ENCODE measurements at regions not wholly inside any gene's neighbourhood (a gene's known extent, or its start where the extent isn't known, plus 50 kb on each side); places are given as distances from the start of the nearest gene placed in this dataset.

DNA sequence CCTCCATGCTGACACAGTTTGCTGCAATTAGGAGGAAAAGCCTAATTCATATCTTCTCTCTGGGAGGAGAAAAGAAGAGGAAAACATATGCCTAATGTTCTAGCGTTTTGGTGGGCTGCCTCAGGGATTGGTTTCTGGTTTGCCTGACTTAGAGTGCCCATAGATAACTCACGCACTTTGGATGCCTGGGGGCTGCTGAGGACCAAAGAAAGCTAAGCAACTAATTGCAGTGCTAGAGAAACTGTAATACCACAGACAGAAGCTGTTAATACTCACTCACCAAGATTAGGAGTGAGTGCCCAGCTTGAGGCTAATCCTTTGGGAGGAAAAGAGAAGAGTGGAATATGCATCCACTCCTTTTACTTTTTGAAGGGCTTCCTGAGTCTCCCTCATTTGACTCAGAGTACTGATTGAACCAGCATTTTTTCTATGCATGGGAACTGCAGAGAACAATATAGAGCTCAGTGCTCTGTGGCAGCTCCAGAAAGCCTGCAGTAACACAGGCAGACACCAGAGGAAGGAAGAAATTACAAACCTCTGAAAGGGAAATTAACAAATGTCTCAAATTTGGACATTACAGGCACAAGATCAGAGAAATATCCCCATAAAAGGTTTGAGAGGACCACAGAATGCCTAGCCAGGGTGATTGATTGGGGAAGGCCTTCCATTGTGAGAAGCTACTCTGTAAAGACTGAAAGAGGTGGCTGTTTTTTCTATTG lies 666.4 kb downstream of the OLFM4 start:
- no peaks in the 10 kb centered on the region for H3K4me1 ChIP-seq (ENCODE audit: insufficient read depth, low read length, poor library complexity, severe bottlenecking)
- H3K36me3 ChIP-seq (ENCODE audit: insufficient read depth, low read length, poor library complexity, severe bottlenecking), result no peaks in the 10 kb centered on the region
- ChIA-PET CTCF (no interaction called here), POLR2A (ENCODE audit: low non-redundant PET) (no interaction called here)
- TF ChIP-seq, protein P1, sequence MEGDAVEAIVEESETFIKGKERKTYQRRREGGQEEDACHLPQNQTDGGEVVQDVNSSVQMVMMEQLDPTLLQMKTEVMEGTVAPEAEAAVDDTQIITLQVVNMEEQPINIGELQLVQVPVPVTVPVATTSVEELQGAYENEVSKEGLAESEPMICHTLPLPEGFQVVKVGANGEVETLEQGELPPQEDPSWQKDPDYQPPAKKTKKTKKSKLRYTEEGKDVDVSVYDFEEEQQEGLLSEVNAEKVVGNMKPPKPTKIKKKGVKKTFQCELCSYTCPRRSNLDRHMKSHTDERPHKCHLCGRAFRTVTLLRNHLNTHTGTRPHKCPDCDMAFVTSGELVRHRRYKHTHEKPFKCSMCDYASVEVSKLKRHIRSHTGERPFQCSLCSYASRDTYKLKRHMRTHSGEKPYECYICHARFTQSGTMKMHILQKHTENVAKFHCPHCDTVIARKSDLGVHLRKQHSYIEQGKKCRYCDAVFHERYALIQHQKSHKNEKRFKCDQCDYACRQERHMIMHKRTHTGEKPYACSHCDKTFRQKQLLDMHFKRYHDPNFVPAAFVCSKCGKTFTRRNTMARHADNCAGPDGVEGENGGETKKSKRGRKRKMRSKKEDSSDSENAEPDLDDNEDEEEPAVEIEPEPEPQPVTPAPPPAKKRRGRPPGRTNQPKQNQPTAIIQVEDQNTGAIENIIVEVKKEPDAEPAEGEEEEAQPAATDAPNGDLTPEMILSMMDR (conservative IDR thresholded peaks at IDR 0.05; ENCODE audit: low read depth, low read length), result no peak
- TF ChIP-seq EZH2 (IDR thresholded peaks at IDR 0.05; ENCODE audit: borderline replicate concordance, low read depth, low read length, poor library complexity, severe bottlenecking), result no peak
- H3K4me3 ChIP-seq (ENCODE audit: low read depth, low read length, poor library complexity, severe bottlenecking), result no peak overlapping the region
- no peak overlapping the region for H3K27ac ChIP-seq (ENCODE audit: low read depth, low read length, poor library complexity, severe bottlenecking)
- BruUV-seq (replicated peaks), result no TSS peak
- no peaks in the 10 kb centered on the region for H3K27me3 ChIP-seq (replicated peaks; ENCODE audit: insufficient read depth, low read depth, low read length, poor library complexity)
- DNase-seq (ENCODE audit: low spot score), result no peak
- intact Hi-C loops (cut with micrococcal nuclease; ENCODE audit: unreplicated experiment), result no loop called here
- H3K9me3 ChIP-seq (ENCODE audit: low read depth, low read length, poor library complexity, severe bottlenecking), result no peaks in the 10 kb centered on the region

DNA sequence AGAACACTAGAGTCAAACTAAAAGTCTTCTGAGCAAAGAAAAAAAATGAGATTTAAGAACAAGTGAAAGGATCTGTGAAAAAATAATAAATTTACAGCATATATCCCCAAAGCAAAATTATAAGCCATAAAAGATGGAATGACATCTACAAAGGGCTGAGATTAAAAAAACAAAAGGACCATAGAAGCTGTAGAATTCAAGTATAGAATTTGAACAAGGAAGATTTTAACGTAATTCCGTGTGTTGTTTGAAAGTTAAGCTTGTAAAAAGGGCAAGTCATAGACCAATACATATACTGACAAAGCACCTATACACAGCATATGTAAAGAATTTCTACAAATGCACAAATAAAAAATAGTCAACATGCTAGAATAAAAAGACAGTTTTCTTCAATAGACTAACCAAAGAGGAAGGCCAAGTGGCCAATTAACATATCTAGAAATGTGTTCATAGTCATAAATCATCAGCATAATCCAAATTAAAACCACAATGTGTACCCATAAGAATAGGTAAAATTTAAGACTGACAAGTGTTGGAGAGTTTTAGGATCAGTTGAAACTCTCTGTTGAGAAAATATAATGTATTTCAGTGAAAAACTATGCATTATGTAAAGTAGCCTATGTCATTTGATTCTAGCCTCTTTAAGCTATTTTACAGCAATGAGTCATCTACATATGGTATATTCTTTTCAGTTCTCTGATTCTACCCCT lies 674.9 kb downstream of the OLFM4 start:
- BruUV-seq (replicated peaks), result no TSS peak
- POLR2A ChIA-PET (ENCODE audit: low non-redundant PET), result no interaction called here
- intact Hi-C loops (cut with micrococcal nuclease; ENCODE audit: unreplicated experiment), result no loop called here

DNA sequence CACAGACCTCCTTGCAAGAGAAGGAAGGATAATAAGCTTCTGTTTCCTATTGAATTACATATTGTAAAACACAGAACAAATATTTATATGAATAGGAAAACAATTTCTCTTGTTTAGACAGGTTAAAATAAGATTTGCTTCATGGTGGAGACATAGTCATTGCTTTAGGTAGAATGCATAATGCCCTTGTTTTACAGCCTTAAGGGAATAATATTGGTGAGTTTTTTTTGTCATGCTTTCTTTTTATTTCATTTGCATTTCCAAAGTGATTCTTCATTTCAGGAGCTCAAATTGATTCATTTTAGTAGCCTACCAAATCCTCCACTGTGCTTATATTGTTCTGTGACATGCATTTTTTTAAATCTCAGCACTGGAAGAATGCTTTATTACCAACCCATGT lies 690.7 kb downstream of the OLFM4 start:
- CTCF ChIA-PET, result no interaction called here
- no peaks in the 10 kb centered on the region for H3K36me3 ChIP-seq (ENCODE audit: insufficient read depth, low read length, poor library complexity, severe bottlenecking)
- H3K9me3 ChIP-seq (ENCODE audit: low read depth, low read length, poor library complexity, severe bottlenecking), result peaks cover 2% of the 10 kb centered on the region
- intact Hi-C loops (cut with micrococcal nuclease; ENCODE audit: unreplicated experiment), result no loop called here
- POLR2A ChIA-PET (ENCODE audit: low non-redundant PET), result no interaction called here
- no TSS peak for BruUV-seq (replicated peaks)
- H3K4me1 ChIP-seq (ENCODE audit: insufficient read depth, low read length, poor library complexity, severe bottlenecking), result no peaks in the 10 kb centered on the region
- no peak overlapping the region for H3K4me3 ChIP-seq (ENCODE audit: low read depth, low read length, poor library complexity, severe bottlenecking)
- DNase-seq (ENCODE audit: low spot score), result no peak
- no peaks in the 10 kb centered on the region for H3K27me3 ChIP-seq (replicated peaks; ENCODE audit: insufficient read depth, low read depth, low read length, poor library complexity)
- TF ChIP-seq EZH2 (IDR thresholded peaks at IDR 0.05; ENCODE audit: borderline replicate concordance, low read depth, low read length, poor library complexity, severe bottlenecking), result no peak
- TF ChIP-seq, protein P1 (conservative IDR thresholded peaks at IDR 0.05; ENCODE audit: low read depth, low read length), result no peak
- no peak overlapping the region for H3K27ac ChIP-seq (ENCODE audit: low read depth, low read length, poor library complexity, severe bottlenecking)

More for the DNA sequence above, 674.9 kb downstream of the OLFM4 start:
- H3K36me3 ChIP-seq (ENCODE audit: insufficient read depth, low read length, poor library complexity, severe bottlenecking), result no peaks in the 10 kb centered on the region
- no peaks in the 10 kb centered on the region for H3K27me3 ChIP-seq (replicated peaks; ENCODE audit: insufficient read depth, low read depth, low read length, poor library complexity)
- no peaks in the 10 kb centered on the region for H3K9me3 ChIP-seq (ENCODE audit: low read depth, low read length, poor library complexity, severe bottlenecking)
- H3K4me1 ChIP-seq (ENCODE audit: insufficient read depth, low read length, poor library complexity, severe bottlenecking), result no peaks in the 10 kb centered on the region
- no peak overlapping the region for H3K27ac ChIP-seq (ENCODE audit: low read depth, low read length, poor library complexity, severe bottlenecking)
- DNase-seq (ENCODE audit: low spot score), result no peak
- CTCF ChIA-PET, result no interaction called here
- TF ChIP-seq, protein P1 (conservative IDR thresholded peaks at IDR 0.05; ENCODE audit: low read depth, low read length), result no peak
- TF ChIP-seq EZH2 (IDR thresholded peaks at IDR 0.05; ENCODE audit: borderline replicate concordance, low read depth, low read length, poor library complexity, severe bottlenecking), result no peak
- no peak overlapping the region for H3K4me3 ChIP-seq (ENCODE audit: low read depth, low read length, poor library complexity, severe bottlenecking)

Measured in A673 (cell line).